ENCODE measurements at regions not wholly inside any gene's neighbourhood (a gene's known extent, or its start where the extent isn't known, plus 50 kb on each side); places are given as distances from the start of the nearest gene placed in this dataset.

- no peak for DNase-seq (ENCODE audit: low read depth)
These were observed 430.1 kb upstream of the PTBP2 start for GRCh38 chr1:96291468-96291867.

GRCh38 chr1:96292141-96292540 lies 429.4 kb upstream of the PTBP2 start:
- no peak for DNase-seq (ENCODE audit: low read depth)

GRCh38 chr1:96296991-96297390 lies 424.6 kb upstream of the PTBP2 start:
- no peak for DNase-seq (ENCODE audit: low read depth)

GRCh38 chr1:96306809-96307560 lies 414.6 kb upstream of the PTBP2 start:
- peak; percentile 79 for DNase-seq (ENCODE audit: low read depth)

GRCh38 chr1:96308314-96308713 lies 413.3 kb upstream of the PTBP2 start:
- no peak for DNase-seq (ENCODE audit: low read depth)

GRCh38 chr1:96309783-96310182 lies 411.8 kb upstream of the PTBP2 start:
- DNase-seq (ENCODE audit: low read depth): peak; percentile 92

- DNase-seq (ENCODE audit: low read depth): peak; percentile 68
These were observed 408.4 kb upstream of the PTBP2 start for GRCh38 chr1:96313216-96313615.

GRCh38 chr1:96329121-96329520 lies 392.5 kb upstream of the PTBP2 start:
- peak; percentile 68 for DNase-seq (ENCODE audit: low read depth)

GRCh38 chr1:96331596-96331995 lies 390.0 kb upstream of the PTBP2 start:
- DNase-seq (ENCODE audit: low read depth): no peak

GRCh38 chr1:96333522-96334235 lies 387.9 kb upstream of the PTBP2 start:
- no peak for DNase-seq (ENCODE audit: low read depth)

- DNase-seq (ENCODE audit: low read depth): no peak
These were observed 387.4 kb upstream of the PTBP2 start for GRCh38 chr1:96334236-96334557.

- DNase-seq (ENCODE audit: low read depth): no peak
These were observed 383.0 kb upstream of the PTBP2 start for GRCh38 chr1:96338622-96339021.

- DNase-seq (ENCODE audit: low read depth): no peak
These were observed 380.9 kb upstream of the PTBP2 start for GRCh38 chr1:96340686-96341085.

GRCh38 chr1:96346719-96347118 lies 374.9 kb upstream of the PTBP2 start:
- no peak for DNase-seq (ENCODE audit: low read depth)

- no peak for DNase-seq (ENCODE audit: low read depth)
These were observed 371.7 kb upstream of the PTBP2 start for GRCh38 chr1:96349896-96350295.

GRCh38 chr1:96352733-96353132 lies 368.9 kb upstream of the PTBP2 start:
- no peak for DNase-seq (ENCODE audit: low read depth)

GRCh38 chr1:96355521-96355920 lies 366.1 kb upstream of the PTBP2 start:
- DNase-seq (ENCODE audit: low read depth): no peak

GRCh38 chr1:96355961-96356360 lies 365.6 kb upstream of the PTBP2 start:
- no peak for DNase-seq (ENCODE audit: low read depth)

- no peak for DNase-seq (ENCODE audit: low read depth)
These were observed 364.3 kb upstream of the PTBP2 start for GRCh38 chr1:96357141-96357765.

GRCh38 chr1:96358057-96358456 lies 363.5 kb upstream of the PTBP2 start:
- DNase-seq (ENCODE audit: low read depth): no peak

GRCh38 chr1:96360036-96360795 lies 361.4 kb upstream of the PTBP2 start:
- peak; percentile 71 for DNase-seq (ENCODE audit: low read depth)

GRCh38 chr1:96361271-96361856 lies 360.2 kb upstream of the PTBP2 start:
- DNase-seq (ENCODE audit: low read depth): no peak

Data from iris pigment epithelial cell (primary cell).